ENCODE measurements at regions not wholly inside any gene's neighbourhood (a gene's known extent, or its start where the extent isn't known, plus 50 kb on each side); places are given as distances from the start of the nearest gene placed in this dataset.

DNA sequence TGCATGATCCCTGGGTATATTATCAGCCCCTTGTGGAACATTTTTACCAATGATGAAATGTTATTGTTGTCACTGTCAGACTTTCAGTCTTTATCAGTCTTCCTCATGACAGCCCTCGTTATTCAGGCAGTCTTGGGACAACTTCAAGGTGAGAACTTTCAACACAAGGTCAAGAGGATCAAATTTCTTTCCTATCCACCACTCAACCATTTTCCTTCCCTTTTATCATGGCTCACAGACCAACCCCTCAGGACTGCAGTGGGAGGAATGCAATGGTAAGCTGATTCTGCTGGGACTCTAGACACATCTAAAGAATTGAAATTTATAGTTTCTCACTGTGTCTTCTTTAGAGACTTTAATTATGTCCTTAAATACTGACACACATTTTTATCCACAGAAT lies 107.0 kb upstream of the LSAMP start:
- no peak for DNase-seq
- no peak overlapping the region for H2AK5ac ChIP-seq (ENCODE audit: low read depth, low read length)
- H3K4ac ChIP-seq (ENCODE audit: low read depth, low read length): no peak overlapping the region
- no peaks in the 10 kb centered on the region for H3K79me1 ChIP-seq (ENCODE audit: low read depth in 1 of 2, low read length in 2 of 2)
- H2AK9ac ChIP-seq (replicated peaks; ENCODE audit: low read depth, low read length, poor library complexity): no peak overlapping the region
- no peak overlapping the region for H3K27ac ChIP-seq (ENCODE audit: insufficient read depth, low read length)
- TF ChIP-seq BHLHE40 (IDR thresholded peaks at IDR 0.05; ENCODE audit: low read depth, low read length): no peak
- TF ChIP-seq USF2 (IDR thresholded peaks at IDR 0.05; ENCODE audit: low read depth, low read length): no peak
- TF ChIP-seq SMC3 (IDR thresholded peaks at IDR 0.05; ENCODE audit: low read depth, low read length): no peak
- TF ChIP-seq RCOR1 (IDR thresholded peaks at IDR 0.05; ENCODE audit: insufficient replicate concordance, low read length): no peak
- TF ChIP-seq FOS (IDR thresholded peaks at IDR 0.05; ENCODE audit: low read depth, low read length): no peak
- no peak for TF ChIP-seq MAZ (IDR thresholded peaks at IDR 0.05; ENCODE audit: borderline replicate concordance, low read depth, low read length)
- no peak for TF ChIP-seq CEBPB (IDR thresholded peaks at IDR 0.05; ENCODE audit: low read depth, low read length)
- no peak for TF ChIP-seq RAD21 (IDR thresholded peaks at IDR 0.05; ENCODE audit: low read length)
- TF ChIP-seq POLR2A (IDR thresholded peaks at IDR 0.05; ENCODE audit: low read depth, low read length): no peak
- no peak for TF ChIP-seq MXI1 (IDR thresholded peaks at IDR 0.05; ENCODE audit: borderline replicate concordance, low read depth, low read length)
- no peak for TF ChIP-seq NFE2L2 (IDR thresholded peaks at IDR 0.05; ENCODE audit: low read depth, low read length)
- TF ChIP-seq CTCF (conservative IDR thresholded peaks at IDR 0.05; ENCODE audit: low read depth, low read length): no peak
- H2BK20ac ChIP-seq (ENCODE audit: low read depth, low read length): no peak overlapping the region
- CTCF ChIA-PET: no interaction called here
- H3K4me3 ChIP-seq (ENCODE audit: insufficient read depth, low read depth, low read length): no peak overlapping the region
- H3K18ac ChIP-seq (ENCODE audit: low read depth, low read length): no peak overlapping the region
- no peak overlapping the region for H4K91ac ChIP-seq (ENCODE audit: insufficient read depth, low read depth, low read length)
- H3K9me3 ChIP-seq (ENCODE audit: control insufficient read depth, insufficient read depth, low read length): no peaks in the 10 kb centered on the region
- no TSS peak for BruUV-seq (replicated peaks)
- H3K23ac ChIP-seq (ENCODE audit: low read depth, low read length): no peak overlapping the region
- no peaks in the 10 kb centered on the region for H3K4me1 ChIP-seq (ENCODE audit: control insufficient read depth, insufficient read depth, low read length)
- H2BK15ac ChIP-seq (ENCODE audit: low read depth, low read length): no peak overlapping the region
- H3K36me3 ChIP-seq (ENCODE audit: control insufficient read depth, insufficient read depth, low read length): no peaks in the 10 kb centered on the region
- H3K4me2 ChIP-seq (ENCODE audit: low read depth, low read length): no peak overlapping the region
- in situ Hi-C loops (cut with MboI; ENCODE audit: low sequenced_read_pairs): no loop called here
- no CpG with 5 or more reads among the region's 1 CpG for WGBS, 2 experiments (ENCODE audit: extremely low coverage in 2 of 2, insufficient read length in 1 of 2)
- no peak for ATAC-seq (ENCODE audit: low read depth)
- no peaks in the 10 kb centered on the region for H3K9me1 ChIP-seq (ENCODE audit: insufficient read depth, low read length)
- no peak overlapping the region for H3K14ac ChIP-seq (replicated peaks; ENCODE audit: low read depth, low read length)
- intact Hi-C loops (cut with micrococcal nuclease): no loop called here
- H3K56ac ChIP-seq (ENCODE audit: extremely low read depth, insufficient read depth, low read length): no peak overlapping the region
- H4K20me1 ChIP-seq (ENCODE audit: insufficient read depth, low read length): no peaks in the 10 kb centered on the region
- H4K8ac ChIP-seq (ENCODE audit: low read depth in 2 of 2, low read length in 2 of 2): no peak overlapping the region
- POLR2A ChIA-PET (ENCODE audit: unreplicated experiment): no interaction called here
- no peak overlapping the region for H2BK5ac ChIP-seq (ENCODE audit: low read depth, low read length, poor library complexity, severe bottlenecking)
- no peak overlapping the region for H3K9ac ChIP-seq (ENCODE audit: low read depth, low read length)
- no peak overlapping the region for H2AFZ ChIP-seq (replicated peaks; ENCODE audit: low read length, poor library complexity)
- H3K27me3 ChIP-seq (ENCODE audit: control insufficient read depth, insufficient read depth, low read length): no peaks in the 10 kb centered on the region
- H4K5ac ChIP-seq (ENCODE audit: low read depth, low read length): no peak overlapping the region
- H2BK120ac ChIP-seq (ENCODE audit: low read depth, low read length): no peak overlapping the region
- dilution Hi-C loops (cut with HindIII; ENCODE audit: low sequenced_read_pairs, unreplicated experiment): no loop called here
